ENCODE measurements at regions not wholly inside any gene's neighbourhood (a gene's known extent, or its start where the extent isn't known, plus 50 kb on each side); places are given as distances from the start of the nearest gene placed in this dataset.

GRCh38 chr2:150224321-150224720 is 263.1 kb downstream of the RND3 start:
- TF ChIP-seq POLR2AphosphoS5 (IDR thresholded peaks at IDR 0.05; ENCODE audit: low read depth, low read length) (no peak), CTCF (IDR thresholded peaks at IDR 0.05) (no peak)
